Stimulated activated naive B cell treated with anti-CD40 and anti-IgM and Interleukin-4, amounts not matched to agents 10 μg/mL and 1 μg/mL and 100 μg/mL, for 72 hours (primary cell): ENCODE measurements at regions not wholly inside any gene's neighbourhood (a gene's known extent, or its start where the extent isn't known, plus 50 kb on each side); places are given as distances from the start of the nearest gene placed in this dataset.
A peak's percentile ranks its signal among the peaks of the same experiment; 100 is the strongest.

Experiments used
- ATAC-seq, 2 donors: fragments of 150-1000 bp; cut with Tn5 transposase; replicated peaks; 2 replicates each; pipeline ENCODE4 v1.10.0; 2021; ENCODE audit warnings: moderate library complexity in 1 of 2
- DNase-seq: peaks from one replicate; pipeline ENCODE4 v3.0.0; 2021
- H3K27ac Mint-ChIP-seq: one replicate; pipeline ENCODE4 v1.8.0; 2022; ENCODE audit warnings: mild to moderate bottlenecking, mixed read lengths
- H3K27me3 Mint-ChIP-seq, 2 donors: one replicate each; pipeline ENCODE4 v1.8.0; 2022; ENCODE audit warnings: mixed read lengths in 2 of 2
- H3K36me3 Mint-ChIP-seq, 2 donors: one replicate each; pipeline ENCODE4 v1.8.0; 2022; ENCODE audit warnings: mixed read lengths in 2 of 2, mild to moderate bottlenecking in 1 of 2
- H3K4me1 Mint-ChIP-seq, 2 donors: one replicate each; pipeline ENCODE4 v1.8.0; 2022; ENCODE audit warnings: mixed read lengths in 2 of 2, mild to moderate bottlenecking in 1 of 2
- H3K4me3 Mint-ChIP-seq, 2 donors: one replicate each; pipeline ENCODE4 v1.8.0; 2022; ENCODE audit warnings: mild to moderate bottlenecking in 2 of 2, mixed read lengths in 2 of 2, moderate library complexity in 1 of 2
- H3K9me3 Mint-ChIP-seq, 2 donors: one replicate each; pipeline ENCODE4 v1.8.0; 2022; ENCODE audit warnings: mixed read lengths in 2 of 2, mild to moderate bottlenecking in 1 of 2

DNA sequence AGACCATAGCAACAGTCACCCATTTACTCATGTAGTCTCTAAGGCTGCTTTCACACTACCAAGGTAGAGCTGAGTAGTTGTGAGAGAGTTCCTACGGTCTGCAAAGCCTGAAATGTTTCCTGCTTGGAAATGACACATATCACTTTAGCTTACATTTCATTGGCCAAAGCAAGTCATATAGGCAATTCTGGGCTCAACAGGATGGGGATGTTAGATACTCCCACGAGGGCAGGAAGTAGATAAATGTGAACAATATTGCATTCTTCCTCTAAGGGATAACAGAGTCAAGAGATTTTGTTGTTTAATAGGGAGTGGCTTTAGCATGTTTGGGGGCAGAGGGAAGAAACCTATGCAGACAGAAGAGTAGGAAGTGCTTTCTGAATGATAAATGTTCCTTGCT, 355.6 kb upstream of the THRB start:
- no peaks in the 10 kb centered on the region for H3K27me3 Mint-ChIP-seq
- no peaks in the 10 kb centered on the region for H3K4me1 Mint-ChIP-seq
- H3K4me3 Mint-ChIP-seq = no peak overlapping the region
- H3K9me3 Mint-ChIP-seq = peaks cover 0 to 3% of the 10 kb centered on the region in 2 donors
- no peaks in the 10 kb centered on the region for H3K36me3 Mint-ChIP-seq
- no peak overlapping the region for H3K27ac Mint-ChIP-seq
- no peak for ATAC-seq
- no peak for DNase-seq

DNA sequence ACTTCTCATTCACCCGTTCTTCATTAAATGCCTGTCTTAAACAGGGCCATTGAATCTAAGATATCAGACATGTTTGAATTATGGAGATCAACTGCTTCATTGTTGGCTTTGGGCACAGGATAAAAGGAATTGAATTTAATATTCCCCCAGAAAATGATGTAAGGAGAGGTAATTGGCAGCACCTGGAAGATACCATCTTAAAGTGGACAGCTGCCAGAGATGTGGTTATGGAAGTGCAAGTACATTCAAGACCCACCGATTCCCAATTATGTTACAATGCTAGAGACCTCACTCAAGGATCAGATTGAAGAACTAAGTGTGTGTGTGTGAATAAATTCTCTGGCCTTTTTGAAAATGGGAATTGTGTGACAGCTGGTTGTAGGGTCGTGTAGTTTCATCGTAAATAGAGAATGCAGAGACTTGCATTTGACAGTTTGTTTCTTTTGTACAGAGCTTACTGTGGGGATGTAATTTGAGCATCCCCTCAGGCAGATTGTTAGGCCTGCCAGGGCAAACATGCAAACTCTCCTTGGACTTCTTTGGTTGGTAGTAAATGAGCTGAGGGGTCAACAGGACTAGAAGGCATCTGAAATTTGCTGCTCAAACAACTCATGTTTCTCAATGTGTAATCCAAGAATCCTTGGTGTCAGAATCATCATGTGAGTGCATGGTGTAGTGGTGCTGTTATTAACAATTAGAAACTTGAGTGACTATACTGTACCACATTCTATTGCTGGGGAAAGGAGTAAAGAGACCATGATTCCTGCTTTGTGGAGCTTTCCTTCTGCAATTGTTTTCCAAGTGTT, 359.2 kb upstream of the THRB start:
- Mint-ChIP-seq H3K27ac (no peak overlapping the region), H3K36me3 (no peaks in the 10 kb centered on the region), H3K27me3 (no peaks in the 10 kb centered on the region), H3K4me1 (no peaks in the 10 kb centered on the region), H3K9me3 (peaks cover 0 to 3% of the 10 kb centered on the region in 2 donors), H3K4me3 (no peak overlapping the region)
- ATAC-seq = no peak
- no peak for DNase-seq

GRCh38 chr3:24854748-24855147, 360.1 kb upstream of the THRB start:
- H3K36me3 Mint-ChIP-seq = no peaks in the 10 kb centered on the region

DNA sequence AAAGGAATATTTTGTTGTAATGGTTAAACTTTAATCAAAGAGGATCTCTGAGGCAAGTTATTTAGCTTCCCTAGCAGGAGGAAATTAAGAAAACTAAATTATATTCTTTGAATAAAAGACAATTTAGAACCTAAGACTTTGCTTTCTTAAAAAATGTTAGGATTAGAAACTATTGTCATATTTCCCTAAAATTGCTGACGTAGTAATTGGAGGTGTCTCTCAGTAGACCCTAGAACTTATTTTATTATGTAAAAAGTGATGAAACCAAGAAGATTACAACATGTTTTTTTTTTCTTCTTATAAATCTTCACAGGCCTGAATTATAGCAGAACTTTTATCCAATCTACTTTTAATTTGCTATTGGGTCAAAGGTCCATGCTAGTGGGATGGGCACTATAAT, 363.3 kb upstream of the THRB start:
- H3K9me3 Mint-ChIP-seq = no peaks in the 10 kb centered on the region
- H3K4me1 Mint-ChIP-seq = no peaks in the 10 kb centered on the region
- H3K27me3 Mint-ChIP-seq = no peaks in the 10 kb centered on the region
- no peaks in the 10 kb centered on the region for H3K36me3 Mint-ChIP-seq
- no peak for DNase-seq
- ATAC-seq = no peak
- no peak overlapping the region for H3K27ac Mint-ChIP-seq
- H3K4me3 Mint-ChIP-seq = no peak overlapping the region

More at GRCh38 chr3:24854748-24855147, 360.1 kb upstream of the THRB start:
- Mint-ChIP-seq H3K4me3 (no peak overlapping the region), H3K27ac (no peak overlapping the region), H3K4me1 (no peaks in the 10 kb centered on the region), H3K27me3 (no peaks in the 10 kb centered on the region), H3K9me3 (peaks cover 0 to 3% of the 10 kb centered on the region in 2 donors)
- DNase-seq (no peak), ATAC-seq (no peak)

GRCh38 chr3:24863215-24863614, 368.6 kb upstream of the THRB start:
- Mint-ChIP-seq H3K9me3 (peaks cover 4 to 5% of the 10 kb centered on the region in 2 donors), H3K4me3 (no peak overlapping the region), H3K27me3 (no peaks in the 10 kb centered on the region), H3K36me3 (no peaks in the 10 kb centered on the region), H3K4me1 (no peaks in the 10 kb centered on the region), H3K27ac (no peak overlapping the region)
- no peak for ATAC-seq
- no peak for DNase-seq

DNA sequence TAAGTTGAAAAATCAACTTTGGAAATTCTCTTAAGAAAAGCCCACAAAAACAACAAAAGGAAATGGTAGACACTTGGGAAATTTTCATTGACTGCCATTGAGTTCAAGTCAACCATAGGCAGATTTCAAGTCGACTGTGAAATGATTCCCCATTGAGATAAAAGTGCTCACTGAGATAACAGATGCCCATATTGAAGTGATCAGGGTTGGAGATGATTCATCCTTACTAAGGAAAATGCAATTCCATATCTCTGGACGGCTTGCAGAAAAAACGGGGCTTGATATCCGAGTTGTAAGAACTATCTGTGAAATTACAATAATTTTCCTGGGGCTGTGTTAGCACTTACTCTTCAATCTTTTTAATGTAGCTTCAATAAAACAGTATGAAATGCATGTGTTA, 373.1 kb upstream of the THRB start:
- H3K36me3 Mint-ChIP-seq = no peaks in the 10 kb centered on the region
- H3K27me3 Mint-ChIP-seq = no peaks in the 10 kb centered on the region

DNA sequence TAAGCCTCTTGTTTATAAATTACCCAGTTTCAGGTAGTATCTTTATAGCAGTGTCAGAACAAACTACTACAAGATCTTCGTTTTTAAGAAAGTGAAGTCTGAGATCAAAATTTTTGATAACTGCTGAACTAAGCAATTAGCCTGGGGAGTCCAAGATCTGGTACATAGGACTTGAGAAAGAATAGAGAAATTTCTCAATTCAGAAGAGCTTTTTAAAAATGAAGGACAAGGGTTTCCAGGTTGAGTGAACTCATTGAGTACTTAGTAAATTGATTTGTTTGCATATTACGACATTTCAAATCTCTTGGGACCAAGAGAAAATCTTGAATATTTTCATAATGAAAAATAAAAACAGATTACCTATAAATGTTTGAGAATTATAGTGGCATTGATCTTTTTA, 386.6 kb upstream of the THRB start:
- Mint-ChIP-seq H3K27me3 (no peaks in the 10 kb centered on the region), H3K36me3 (no peaks in the 10 kb centered on the region), H3K4me3 (no peak overlapping the region), H3K27ac (peak overlapping the region; percentile 17), H3K4me1 (no peaks in the 10 kb centered on the region), H3K9me3 (peaks cover 4 to 5% of the 10 kb centered on the region in 2 donors)
- DNase-seq = no peak
- no peak for ATAC-seq

More for the DNA sequence above, 373.1 kb upstream of the THRB start:
- H3K27ac Mint-ChIP-seq = no peak overlapping the region
- H3K9me3 Mint-ChIP-seq = peaks cover 4 to 8% of the 10 kb centered on the region in 2 donors
- no peak overlapping the region for H3K4me3 Mint-ChIP-seq
- H3K4me1 Mint-ChIP-seq = no peaks in the 10 kb centered on the region
- DNase-seq = no peak
- no peak for ATAC-seq

- no peaks in the 10 kb centered on the region for H3K4me1 Mint-ChIP-seq
- ATAC-seq (no peak), DNase-seq (no peak)
- H3K9me3 Mint-ChIP-seq = peaks cover 0 to 2% of the 10 kb centered on the region in 2 donors
- H3K27me3 Mint-ChIP-seq = no peaks in the 10 kb centered on the region
- H3K27ac Mint-ChIP-seq = no peak overlapping the region
- no peaks in the 10 kb centered on the region for H3K36me3 Mint-ChIP-seq
- no peak overlapping the region for H3K4me3 Mint-ChIP-seq
Observed at GRCh38 chr3:24886501-24886900, 391.9 kb upstream of the THRB start.

GRCh38 chr3:24890012-24890411, 395.4 kb upstream of the THRB start:
- Mint-ChIP-seq H3K36me3 (no peaks in the 10 kb centered on the region), H3K9me3 (peaks cover 0 to 5% of the 10 kb centered on the region in 2 donors), H3K4me3 (no peak overlapping the region), H3K27ac (no peak overlapping the region), H3K27me3 (no peaks in the 10 kb centered on the region), H3K4me1 (no peaks in the 10 kb centered on the region)
- ATAC-seq (no peak), DNase-seq (no peak)

- Mint-ChIP-seq H3K4me3 (no peak overlapping the region), H3K27me3 (no peaks in the 10 kb centered on the region), H3K27ac (no peak overlapping the region), H3K36me3 (no peaks in the 10 kb centered on the region), H3K9me3 (peaks cover 2 to 8% of the 10 kb centered on the region in 2 donors), H3K4me1 (no peaks in the 10 kb centered on the region)
- no peak for ATAC-seq
- no peak for DNase-seq
Observed at GRCh38 chr3:24899373-24899772, 404.7 kb upstream of the THRB start.

DNA sequence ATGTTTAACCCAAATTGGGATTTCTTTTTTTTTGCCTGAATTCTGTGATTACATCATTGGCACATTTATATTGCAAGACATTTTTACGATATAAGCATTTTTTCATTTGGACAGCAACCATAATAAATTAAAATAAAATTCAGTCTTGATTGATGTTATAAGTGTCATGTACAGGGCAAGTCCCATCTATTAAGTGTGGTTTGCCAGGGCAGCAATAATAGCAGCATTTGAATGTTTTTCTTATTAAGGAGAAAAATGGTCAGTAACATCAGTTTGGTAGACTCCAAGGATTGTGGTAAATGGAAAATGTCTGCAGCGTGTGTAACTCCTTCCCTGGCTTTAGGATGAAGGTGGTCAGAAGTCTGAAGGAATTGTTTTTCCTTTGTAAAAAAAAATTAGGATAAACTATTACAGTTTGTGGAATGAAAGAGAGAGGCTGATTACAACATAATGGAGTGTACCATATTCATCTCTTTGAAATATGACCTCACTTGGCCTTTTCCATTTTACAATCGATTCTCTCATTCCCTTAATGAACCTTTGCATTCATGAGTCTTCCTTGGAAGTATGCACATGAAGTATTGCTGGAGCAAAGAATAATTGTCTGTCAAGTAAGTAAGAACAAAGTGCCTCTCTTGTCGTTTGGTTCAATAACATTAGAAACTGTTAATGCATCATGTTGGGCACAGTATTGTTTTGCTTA, 405.4 kb upstream of the THRB start:
- Mint-ChIP-seq H3K27ac (no peak overlapping the region), H3K9me3 (peaks cover 3 to 8% of the 10 kb centered on the region in 2 donors), H3K4me3 (no peak overlapping the region), H3K4me1 (no peaks in the 10 kb centered on the region), H3K36me3 (no peaks in the 10 kb centered on the region), H3K27me3 (no peaks in the 10 kb centered on the region)
- DNase-seq = no peak
- ATAC-seq = no peak

DNA sequence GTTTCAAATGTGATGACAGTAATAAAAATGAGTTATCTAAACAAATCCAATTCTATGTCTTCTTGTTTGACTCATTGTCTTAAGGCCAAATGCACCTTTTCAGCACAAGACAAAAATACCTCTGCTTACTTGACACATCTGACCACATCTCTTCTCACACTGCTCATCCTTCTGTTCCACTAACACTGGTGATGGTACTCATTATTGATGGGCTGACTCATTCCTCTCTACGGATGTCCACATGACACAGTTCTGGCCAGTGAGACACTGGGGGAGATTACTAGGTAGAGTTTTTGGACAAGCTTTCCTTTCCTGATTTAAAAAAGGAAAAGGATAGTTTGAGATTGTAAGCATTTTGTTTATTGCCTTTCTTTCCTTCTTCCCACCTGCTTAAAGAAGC, 410.6 kb upstream of the THRB start:
- ATAC-seq (no peak), DNase-seq (no peak)
- H3K27ac Mint-ChIP-seq = no peak overlapping the region
- no peaks in the 10 kb centered on the region for H3K36me3 Mint-ChIP-seq
- H3K4me1 Mint-ChIP-seq = no peaks in the 10 kb centered on the region
- peaks cover 7 to 8% of the 10 kb centered on the region in 2 donors for H3K9me3 Mint-ChIP-seq
- H3K27me3 Mint-ChIP-seq = no peaks in the 10 kb centered on the region
- no peak overlapping the region for H3K4me3 Mint-ChIP-seq

- Mint-ChIP-seq H3K27ac (no peak overlapping the region), H3K36me3 (no peaks in the 10 kb centered on the region), H3K4me3 (no peak overlapping the region), H3K4me1 (no peaks in the 10 kb centered on the region), H3K27me3 (no peaks in the 10 kb centered on the region), H3K9me3 (peaks cover 7 to 8% of the 10 kb centered on the region in 2 donors)
- DNase-seq = no peak
- ATAC-seq = no peak
Observed at GRCh38 chr3:24907106-24907505, 412.5 kb upstream of the THRB start.

DNA sequence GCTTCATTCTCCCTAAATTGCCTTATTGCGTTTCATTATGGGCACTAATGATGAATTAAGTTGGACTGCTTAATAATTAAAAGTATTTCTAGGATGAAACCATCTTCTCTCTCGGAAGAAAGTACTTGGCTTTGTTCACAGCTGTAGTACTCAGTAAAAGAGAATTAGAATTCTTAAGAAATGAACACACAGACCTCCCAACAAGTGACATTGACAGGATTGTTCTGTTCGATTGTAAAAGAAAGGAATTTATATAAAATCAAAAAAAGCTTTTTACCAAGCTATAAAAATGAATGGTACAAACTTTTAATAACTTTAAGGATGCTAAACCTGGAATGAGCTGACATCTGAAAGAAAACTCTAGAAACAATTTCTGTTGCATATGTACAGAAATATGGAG, 416.4 kb upstream of the THRB start:
- no peak overlapping the region for H3K27ac Mint-ChIP-seq
- H3K4me1 Mint-ChIP-seq = no peaks in the 10 kb centered on the region
- H3K9me3 Mint-ChIP-seq = peaks cover 0 to 2% of the 10 kb centered on the region in 2 donors
- no peak for ATAC-seq
- DNase-seq = no peak
- H3K4me3 Mint-ChIP-seq = no peak overlapping the region
- H3K36me3 Mint-ChIP-seq = no peaks in the 10 kb centered on the region
- no peaks in the 10 kb centered on the region for H3K27me3 Mint-ChIP-seq

GRCh38 chr3:24915639-24916038, 421.0 kb upstream of the THRB start:
- H3K4me3 Mint-ChIP-seq = no peak overlapping the region
- H3K9me3 Mint-ChIP-seq = no peaks in the 10 kb centered on the region
- no peaks in the 10 kb centered on the region for H3K4me1 Mint-ChIP-seq
- no peak overlapping the region for H3K27ac Mint-ChIP-seq
- no peaks in the 10 kb centered on the region for H3K36me3 Mint-ChIP-seq
- no peak for DNase-seq
- no peaks in the 10 kb centered on the region for H3K27me3 Mint-ChIP-seq
- no peak for ATAC-seq
